Activated CD8-positive, alpha-beta memory T cell treated with anti-CD3 and anti-CD28 coated beads for 36 hours (primary cell): ENCODE measurements at regions not wholly inside any gene's neighbourhood (a gene's known extent, or its start where the extent isn't known, plus 50 kb on each side); places are given as distances from the start of the nearest gene placed in this dataset.

ENCODE experiments used
- CTCF ChIA-PET: fragments of 350-600 bp; sonication (Branson Sonifier 250); formaldehyde crosslinking; loops from one replicate; lab custom pipeline; 2021; ENCODE audit warnings: antibody characterized with exemption; lab: Charles Lee
- POLR2A ChIA-PET: fragments of 350-600 bp; sonication (Branson Sonifier 250); formaldehyde crosslinking; loops from one replicate; lab custom pipeline; 2021; ENCODE audit warnings: antibody characterized with exemption; lab: Charles Lee

GRCh38 chr11:97163631-97164191 is 773.9 kb downstream of the JRKL start:
- ChIA-PET CTCF (no interaction called here), POLR2A (no interaction called here)

- ChIA-PET POLR2A (no interaction called here), CTCF (interaction anchor here (1.2 kb wide), 1 partner anchor 67 kb away, joined by 3 read pairs; no protein-coding TSS in a partner anchor)
Observed at GRCh38 chr11:97201743-97202612, 812.2 kb downstream of the JRKL start.

GRCh38 chr11:97202613-97203292 is 812.9 kb downstream of the JRKL start:
- ChIA-PET POLR2A (no interaction called here), CTCF (interaction anchor here (1.2 kb wide), 1 partner anchor 66 kb away, joined by 3 read pairs; no protein-coding TSS in a partner anchor)

- POLR2A ChIA-PET: no interaction called here
- CTCF ChIA-PET: no interaction called here
Observed at GRCh38 chr11:97218011-97218410, 828.2 kb downstream of the JRKL start.

- ChIA-PET CTCF (no interaction called here), POLR2A (no interaction called here)
Observed at GRCh38 chr11:97223647-97224046, 833.8 kb downstream of the JRKL start.

- ChIA-PET CTCF (no interaction called here), POLR2A (no interaction called here)
Observed at GRCh38 chr11:97224396-97224795, 834.6 kb downstream of the JRKL start.

- CTCF ChIA-PET: no interaction called here
- POLR2A ChIA-PET: no interaction called here
Observed at GRCh38 chr11:97225794-97226193, 836.0 kb downstream of the JRKL start.

- ChIA-PET CTCF (no interaction called here), POLR2A (no interaction called here)
Observed at GRCh38 chr11:97229936-97230335, 840.1 kb downstream of the JRKL start.

GRCh38 chr11:97231231-97231630 is 841.4 kb downstream of the JRKL start:
- ChIA-PET CTCF (no interaction called here), POLR2A (no interaction called here)

GRCh38 chr11:97234016-97234415 is 844.2 kb downstream of the JRKL start:
- POLR2A ChIA-PET: no interaction called here
- CTCF ChIA-PET: no interaction called here

- CTCF ChIA-PET: no interaction called here
- POLR2A ChIA-PET: no interaction called here
Observed at GRCh38 chr11:97237151-97237550, 847.3 kb downstream of the JRKL start.

GRCh38 chr11:97247601-97248000 is 857.8 kb downstream of the JRKL start:
- ChIA-PET POLR2A (no interaction called here), CTCF (no interaction called here)

- ChIA-PET POLR2A (no interaction called here), CTCF (no interaction called here)
Observed at GRCh38 chr11:97254790-97255189, 865.0 kb downstream of the JRKL start.

GRCh38 chr11:97259434-97259833 is 869.6 kb downstream of the JRKL start:
- ChIA-PET POLR2A (no interaction called here), CTCF (no interaction called here)

GRCh38 chr11:97259884-97260283 is 870.1 kb downstream of the JRKL start:
- CTCF ChIA-PET: no interaction called here

GRCh38 chr11:97263183-97263858 is 873.5 kb downstream of the JRKL start:
- POLR2A ChIA-PET: no interaction called here
- CTCF ChIA-PET: no interaction called here

More at GRCh38 chr11:97259884-97260283, 870.1 kb downstream of the JRKL start:
- POLR2A ChIA-PET: no interaction called here

GRCh38 chr11:97269527-97269926 is 879.7 kb downstream of the JRKL start:
- CTCF ChIA-PET: interaction anchor here (1.3 kb wide), 1 partner anchor 67 kb away, joined by 3 read pairs; no protein-coding TSS in a partner anchor
- POLR2A ChIA-PET: no interaction called here

- ChIA-PET POLR2A (no interaction called here), CTCF (no interaction called here)
Observed at GRCh38 chr11:97279341-97279740, 889.5 kb downstream of the JRKL start.

- CTCF ChIA-PET: no interaction called here
Observed at GRCh38 chr11:97280347-97280746, 890.5 kb downstream of the JRKL start.

GRCh38 chr11:97289823-97290222 is 900.0 kb downstream of the JRKL start:
- ChIA-PET POLR2A (no interaction called here), CTCF (no interaction called here)

More at GRCh38 chr11:97280347-97280746, 890.5 kb downstream of the JRKL start:
- POLR2A ChIA-PET: no interaction called here
